ENCODE measurements at regions not wholly inside any gene's neighbourhood (a gene's known extent, or its start where the extent isn't known, plus 50 kb on each side); places are given as distances from the start of the nearest gene placed in this dataset.
"Not testable (repeated sequence)": the region's sequence is repeated elsewhere in the genome, so short reads cannot be mapped to it uniquely, and the experiment has no call there.

DNA sequence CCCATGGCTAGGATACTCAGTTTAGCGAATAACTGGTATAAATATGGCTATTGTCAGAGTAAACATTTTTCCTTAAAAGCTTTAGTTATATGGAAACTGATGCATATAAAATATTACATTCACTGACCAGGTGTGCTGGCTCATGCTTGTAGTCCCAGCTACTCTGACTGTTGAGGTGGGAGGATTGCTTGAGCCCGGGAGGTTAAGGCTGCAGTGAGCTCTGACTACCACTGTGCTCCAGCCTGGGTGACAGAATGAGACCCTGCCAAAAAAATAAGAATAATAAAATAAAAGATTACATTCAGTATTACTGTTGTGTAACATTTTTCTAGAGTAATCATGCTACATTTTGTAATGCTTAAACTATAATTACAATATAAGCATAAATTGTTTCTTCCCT lies 350.4 kb upstream of the FSIP2 start:
- in situ Hi-C loops (cut with MboI; ENCODE audit: low sequenced_read_pairs), result no loop called here
- DNase-seq (ENCODE audit: low spot score in 2 of 2), result no peak

DNA sequence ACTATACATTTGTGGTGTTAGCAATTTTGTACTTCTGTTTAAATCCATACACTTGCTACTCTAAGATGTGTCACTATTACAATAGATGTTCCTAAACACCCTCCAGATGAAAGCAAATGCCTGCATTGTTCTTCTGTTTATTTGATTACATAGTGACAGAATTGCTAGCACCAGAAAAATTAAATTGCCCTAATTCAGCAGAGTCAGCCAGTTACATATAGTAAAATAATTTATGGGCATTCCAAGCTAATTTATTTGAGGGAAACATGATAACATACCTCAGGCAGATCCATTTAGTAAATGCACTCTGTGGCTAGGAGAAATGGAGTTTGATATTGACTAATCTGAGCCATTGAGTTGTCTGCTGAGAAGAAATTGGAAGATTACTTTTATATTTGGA lies 347.1 kb upstream of the FSIP2 start:
- Histone ChIP-seq H3K27me3 (ENCODE audit: low read depth) (no peaks in the 10 kb centered on the region), H3K4me1 (peaks cover 4% of the 10 kb centered on the region), H3K4me3 (no peak overlapping the region), H3K36me3 (replicated peaks) (no peaks in the 10 kb centered on the region), H3K9me3 (no peaks in the 10 kb centered on the region; the same call in 1 of the 2 replicates)
- in situ Hi-C loops (cut with MboI; ENCODE audit: low sequenced_read_pairs), result no loop called here
- DNase-seq (ENCODE audit: low spot score in 2 of 2), result no peak

More for the DNA sequence above, 350.4 kb upstream of the FSIP2 start:
- no peaks in the 10 kb centered on the region for H3K36me3 ChIP-seq (replicated peaks)
- no peaks in the 10 kb centered on the region; the same call in 1 of the 2 replicates for H3K9me3 ChIP-seq
- no peaks in the 10 kb centered on the region for H3K27me3 ChIP-seq (ENCODE audit: low read depth)
- H3K4me3 ChIP-seq, result no peak overlapping the region
- peaks cover 4% of the 10 kb centered on the region for H3K4me1 ChIP-seq

DNA sequence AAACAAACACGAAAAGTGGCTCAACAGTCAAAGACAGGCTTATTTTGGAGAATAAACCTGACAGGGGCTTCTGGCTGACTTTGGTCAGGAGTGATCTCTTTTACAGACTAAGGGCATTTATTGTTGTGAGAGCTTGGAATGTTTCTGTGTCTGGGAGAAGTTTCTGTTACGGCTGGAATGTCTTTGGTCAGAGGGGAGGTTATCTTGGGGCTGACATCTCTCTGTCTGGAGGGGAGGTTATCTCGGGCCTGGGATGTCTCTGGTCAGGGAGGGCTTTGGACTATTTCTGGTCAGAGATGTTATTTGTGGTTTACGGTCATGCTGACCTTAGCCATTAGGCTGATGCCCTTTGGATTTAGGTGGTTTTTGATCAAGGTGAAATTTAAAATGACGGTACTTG lies 345.5 kb upstream of the FSIP2 start:
- in situ Hi-C loops (cut with MboI; ENCODE audit: low sequenced_read_pairs), result no loop called here
- no peaks in the 10 kb centered on the region for H3K36me3 ChIP-seq (replicated peaks)
- DNase-seq (ENCODE audit: low spot score in 2 of 2), result no peak
- peaks cover 4% of the 10 kb centered on the region for H3K4me1 ChIP-seq
- no peaks in the 10 kb centered on the region; the same call in 1 of the 2 replicates for H3K9me3 ChIP-seq
- no peak overlapping the region for H3K4me3 ChIP-seq
- H3K27me3 ChIP-seq (ENCODE audit: low read depth), result no peaks in the 10 kb centered on the region

DNA sequence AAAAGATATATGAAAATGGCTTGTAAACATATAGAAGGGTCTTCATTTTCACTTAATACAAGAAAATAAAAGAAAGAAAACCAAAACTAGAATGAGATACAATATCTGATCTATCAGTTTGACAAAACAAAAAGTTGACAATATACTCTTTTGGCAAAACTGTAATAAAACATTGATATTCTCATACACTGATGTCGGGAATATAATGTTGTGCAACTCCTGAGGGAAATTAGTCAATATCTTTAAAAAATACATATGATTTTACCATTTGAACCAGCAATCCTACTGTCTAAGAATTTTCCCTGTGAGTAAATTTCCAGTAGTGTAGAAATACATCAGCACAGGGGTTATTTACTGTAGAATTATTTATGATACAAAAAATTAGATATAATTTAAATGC lies 336.1 kb upstream of the FSIP2 start:
- no peak for DNase-seq (ENCODE audit: low spot score in 2 of 2)
- Histone ChIP-seq H3K9me3 (no peaks in the 10 kb centered on the region), H3K4me1 (no peaks in the 10 kb centered on the region), H3K4me3 (no peak overlapping the region), H3K27me3 (ENCODE audit: low read depth) (no peaks in the 10 kb centered on the region), H3K36me3 (replicated peaks) (no peaks in the 10 kb centered on the region)
- in situ Hi-C loops (cut with MboI; ENCODE audit: low sequenced_read_pairs), result no loop called here

DNA sequence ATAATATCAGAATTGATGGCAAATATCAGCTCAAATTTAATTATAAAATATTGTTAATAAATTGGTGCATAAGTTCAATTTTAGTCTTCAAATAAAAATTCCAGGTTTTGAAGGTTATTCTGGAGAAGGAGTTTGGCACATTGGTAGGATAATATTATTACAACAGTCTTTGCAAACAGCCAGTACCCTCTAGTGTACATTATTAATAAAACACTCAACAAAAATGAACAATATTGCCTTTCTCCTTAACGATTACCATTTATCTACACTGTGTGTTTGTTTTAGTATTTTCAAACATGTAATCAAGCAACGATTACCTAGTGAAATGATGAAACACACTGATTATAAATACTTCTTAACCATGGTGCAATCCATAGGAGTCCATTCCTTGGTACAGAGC lies 334.0 kb upstream of the FSIP2 start:
- Histone ChIP-seq H3K4me3 (no peak overlapping the region), H3K27me3 (ENCODE audit: low read depth) (no peaks in the 10 kb centered on the region), H3K9me3 (no peaks in the 10 kb centered on the region), H3K36me3 (replicated peaks) (no peaks in the 10 kb centered on the region), H3K4me1 (no peaks in the 10 kb centered on the region)
- in situ Hi-C loops (cut with MboI; ENCODE audit: low sequenced_read_pairs), result no loop called here
- no peak for DNase-seq (ENCODE audit: low spot score in 2 of 2)

DNA sequence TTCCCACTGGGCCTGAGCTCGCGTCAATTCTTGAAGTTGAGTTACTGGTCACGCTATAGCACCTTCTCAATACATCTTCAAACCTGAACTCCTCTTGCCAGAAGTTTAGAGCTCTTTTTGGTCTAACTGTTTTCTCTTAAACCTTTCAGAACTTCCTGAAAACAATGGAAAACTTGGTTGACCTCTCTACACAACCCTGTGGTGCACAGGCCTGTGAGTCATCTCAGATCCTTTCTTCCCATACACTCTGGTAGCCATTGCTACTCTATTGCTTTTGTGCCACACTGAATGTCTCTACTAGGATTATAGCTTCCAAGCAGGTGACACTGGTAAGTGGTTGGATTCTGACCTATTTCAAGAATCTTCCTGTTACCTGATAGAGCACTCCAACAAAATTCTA lies 321.5 kb upstream of the FSIP2 start:
- Histone ChIP-seq H3K36me3 (replicated peaks) (no peaks in the 10 kb centered on the region), H3K4me3 (no peak overlapping the region), H3K9me3 (no peaks in the 10 kb centered on the region), H3K4me1 (no peaks in the 10 kb centered on the region), H3K27me3 (ENCODE audit: low read depth) (no peaks in the 10 kb centered on the region)
- no peak for DNase-seq (ENCODE audit: low spot score in 2 of 2)
- in situ Hi-C loops (cut with MboI; ENCODE audit: low sequenced_read_pairs), result no loop called here

DNA sequence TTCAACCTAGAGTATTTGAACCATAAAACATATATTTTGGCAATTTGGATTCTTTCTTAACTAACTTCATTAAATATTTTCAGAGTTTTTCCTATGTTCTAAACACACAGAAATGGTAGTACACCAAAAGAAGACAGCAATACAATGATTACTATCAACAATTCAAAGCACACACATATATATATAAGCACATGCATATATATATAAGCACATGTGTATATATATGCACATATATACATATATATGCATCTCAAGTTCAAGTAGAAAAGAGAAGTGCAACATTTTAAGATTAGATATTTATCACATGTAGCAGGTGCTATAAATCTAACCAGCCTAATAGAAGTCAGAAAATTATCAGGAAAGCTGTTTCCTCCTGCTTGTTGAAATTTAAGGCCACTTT lies 320.9 kb upstream of the FSIP2 start:
- no peaks in the 10 kb centered on the region for H3K27me3 ChIP-seq (ENCODE audit: low read depth)
- no peak for DNase-seq (ENCODE audit: low spot score in 2 of 2)
- H3K9me3 ChIP-seq, result no peaks in the 10 kb centered on the region
- no peaks in the 10 kb centered on the region for H3K4me1 ChIP-seq
- in situ Hi-C loops (cut with MboI; ENCODE audit: low sequenced_read_pairs), result no loop called here
- no peaks in the 10 kb centered on the region for H3K36me3 ChIP-seq (replicated peaks)
- H3K4me3 ChIP-seq, result no peak overlapping the region

DNA sequence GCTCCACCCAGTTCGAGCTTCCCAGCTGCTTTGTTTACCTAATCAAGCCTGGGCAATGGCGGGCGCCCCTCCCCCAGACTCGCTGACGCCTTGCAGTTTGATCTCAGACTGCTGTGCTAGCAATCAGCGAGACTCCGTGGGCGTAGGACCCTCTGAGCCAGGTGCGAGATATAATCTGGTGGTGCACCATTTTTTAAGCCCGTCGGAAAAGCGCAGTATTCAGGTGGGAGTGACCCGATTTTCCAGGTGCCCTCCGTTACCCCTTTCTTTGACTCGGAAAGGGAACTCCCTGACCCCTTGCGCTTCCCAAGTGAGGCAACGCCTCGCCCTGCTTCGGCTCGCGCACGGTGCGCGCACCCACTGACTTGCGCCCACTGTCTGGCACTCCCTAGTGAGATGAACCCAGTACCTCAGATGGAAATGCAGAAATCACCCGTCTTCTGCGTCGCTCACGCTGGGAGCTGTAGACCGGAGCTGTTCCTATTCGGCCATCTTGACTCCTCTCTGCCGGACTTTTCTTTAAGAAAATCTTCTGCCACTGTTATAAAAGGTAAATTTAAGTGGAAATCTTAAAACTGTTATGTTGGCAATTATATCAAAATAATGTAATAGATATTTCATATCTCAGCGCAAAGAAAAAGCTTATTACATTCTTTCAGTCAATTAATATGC lies 313.5 kb upstream of the FSIP2 start:
- in situ Hi-C loops (cut with MboI; ENCODE audit: low sequenced_read_pairs); DNase-seq (ENCODE audit: low spot score in 2 of 2); H3K36me3 ChIP-seq (replicated peaks); H3K4me3 ChIP-seq; H3K4me1 ChIP-seq; H3K27me3 ChIP-seq (ENCODE audit: low read depth); H3K9me3 ChIP-seq: not testable (repeated sequence)

DNA sequence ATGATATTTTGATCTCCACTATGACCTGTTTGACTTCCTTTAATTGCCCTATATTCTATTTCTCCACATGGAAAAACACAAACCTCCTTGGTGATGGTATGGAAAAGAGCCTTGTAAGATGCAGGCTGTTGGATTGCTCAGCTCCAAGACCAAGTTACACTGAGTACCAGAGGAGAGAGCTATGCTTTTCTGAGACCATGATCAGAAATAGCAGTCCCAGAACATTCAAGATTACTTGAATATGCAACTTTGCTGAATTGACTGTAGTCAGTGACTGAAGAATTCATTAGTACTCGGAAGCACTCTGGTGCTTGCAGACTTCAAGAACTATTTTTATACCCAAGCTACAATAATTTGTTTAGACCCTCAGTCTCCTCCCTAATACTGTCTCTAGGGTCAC lies 310.6 kb upstream of the FSIP2 start:
- no peak for DNase-seq (ENCODE audit: low spot score in 2 of 2)
- no peaks in the 10 kb centered on the region for H3K9me3 ChIP-seq
- H3K4me1 ChIP-seq, result no peaks in the 10 kb centered on the region
- no peaks in the 10 kb centered on the region for H3K27me3 ChIP-seq (ENCODE audit: low read depth)
- in situ Hi-C loops (cut with MboI; ENCODE audit: low sequenced_read_pairs), result no loop called here
- H3K4me3 ChIP-seq, result no peak overlapping the region
- H3K36me3 ChIP-seq (replicated peaks), result no peaks in the 10 kb centered on the region

DNA sequence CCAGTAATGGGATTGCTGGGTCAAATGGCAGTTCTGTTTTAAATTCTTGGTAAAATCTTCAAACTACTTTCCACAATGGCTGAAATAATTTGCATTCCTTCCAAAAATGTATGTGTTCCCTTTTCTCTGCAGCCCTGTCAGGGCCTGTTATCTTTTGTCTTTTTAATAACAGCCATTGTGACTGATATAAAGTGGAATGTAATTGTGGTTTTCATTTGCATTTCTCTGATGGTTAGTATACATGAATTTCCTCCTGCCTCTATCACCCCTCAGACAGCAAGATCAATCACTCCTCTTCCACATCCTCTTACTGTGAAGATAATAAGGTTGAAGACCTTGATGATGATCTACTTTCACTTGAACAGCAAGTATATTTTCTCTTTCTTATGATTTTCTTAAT lies 304.8 kb upstream of the FSIP2 start:
- no peaks in the 10 kb centered on the region for H3K9me3 ChIP-seq
- no peaks in the 10 kb centered on the region for H3K27me3 ChIP-seq (ENCODE audit: low read depth)
- in situ Hi-C loops (cut with MboI; ENCODE audit: low sequenced_read_pairs), result no loop called here
- no peaks in the 10 kb centered on the region for H3K36me3 ChIP-seq (replicated peaks)
- peak; percentile 12 to 79 for DNase-seq (ENCODE audit: low spot score in 2 of 2)
- peaks cover 11% of the 10 kb centered on the region for H3K4me1 ChIP-seq
- no peak overlapping the region for H3K4me3 ChIP-seq

DNA sequence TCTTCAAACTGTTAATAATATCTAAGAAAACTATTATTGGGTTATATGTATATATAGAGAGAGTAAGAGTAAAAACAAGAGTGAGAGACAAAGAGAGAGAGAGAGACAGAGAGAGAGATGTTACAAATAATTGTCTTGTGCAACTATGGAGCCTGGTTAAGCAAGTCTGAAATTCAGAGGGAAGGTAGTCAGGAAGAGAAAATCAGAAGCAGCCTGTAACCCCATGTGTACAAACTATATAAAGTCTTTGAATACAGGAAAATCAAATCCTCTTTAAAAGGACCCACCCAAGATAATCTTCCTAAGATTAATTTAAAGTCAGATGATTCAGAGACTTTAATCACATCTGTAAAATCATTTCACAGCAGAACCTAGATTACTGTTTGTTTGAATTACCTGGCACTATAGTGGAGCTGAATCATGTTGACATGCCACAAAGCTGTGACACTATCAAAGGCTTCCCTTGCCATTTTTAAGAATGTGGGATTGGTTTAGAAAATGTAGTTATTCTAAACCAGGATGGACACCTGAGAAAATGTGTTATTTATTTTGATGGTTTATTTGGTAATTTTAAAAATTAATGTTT lies 301.7 kb upstream of the FSIP2 start:
- no peak for DNase-seq (ENCODE audit: low spot score in 2 of 2)
- Histone ChIP-seq H3K9me3 (no peaks in the 10 kb centered on the region), H3K4me1 (peaks cover 11% of the 10 kb centered on the region), H3K36me3 (replicated peaks) (no peaks in the 10 kb centered on the region), H3K4me3 (no peak overlapping the region), H3K27me3 (ENCODE audit: low read depth) (no peaks in the 10 kb centered on the region)
- in situ Hi-C loops (cut with MboI; ENCODE audit: low sequenced_read_pairs), result no loop called here

DNA sequence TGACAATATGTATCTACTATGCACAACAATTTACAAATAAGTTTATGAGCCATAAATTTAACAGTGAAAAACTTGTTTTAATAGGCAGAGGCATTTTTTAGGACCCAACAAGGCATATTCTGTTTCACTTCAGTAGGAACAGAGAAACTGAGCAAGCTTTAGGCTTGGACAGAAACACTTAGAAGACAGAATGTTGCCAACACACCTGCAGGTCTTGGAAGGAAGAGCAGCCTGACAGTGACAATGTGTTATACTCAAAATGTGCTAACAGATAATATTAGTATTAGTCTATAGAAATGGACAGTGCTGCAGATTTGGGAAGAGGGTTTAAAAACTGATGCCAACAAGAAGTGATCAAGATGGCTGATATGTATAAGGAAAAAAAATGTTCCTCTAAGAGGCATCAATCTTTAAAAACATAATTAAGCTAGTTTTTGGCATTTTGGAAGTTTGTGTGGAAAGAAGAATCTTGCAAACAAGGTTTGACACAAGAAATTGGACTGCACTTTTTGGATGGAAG lies 297.1 kb upstream of the FSIP2 start:
- no peaks in the 10 kb centered on the region for H3K4me1 ChIP-seq
- in situ Hi-C loops (cut with MboI; ENCODE audit: low sequenced_read_pairs), result no loop called here
- DNase-seq (ENCODE audit: low spot score in 2 of 2), result no peak
- H3K27me3 ChIP-seq (ENCODE audit: low read depth), result no peaks in the 10 kb centered on the region
- no peaks in the 10 kb centered on the region for H3K36me3 ChIP-seq (replicated peaks)
- no peaks in the 10 kb centered on the region for H3K9me3 ChIP-seq
- no peak overlapping the region for H3K4me3 ChIP-seq

DNA sequence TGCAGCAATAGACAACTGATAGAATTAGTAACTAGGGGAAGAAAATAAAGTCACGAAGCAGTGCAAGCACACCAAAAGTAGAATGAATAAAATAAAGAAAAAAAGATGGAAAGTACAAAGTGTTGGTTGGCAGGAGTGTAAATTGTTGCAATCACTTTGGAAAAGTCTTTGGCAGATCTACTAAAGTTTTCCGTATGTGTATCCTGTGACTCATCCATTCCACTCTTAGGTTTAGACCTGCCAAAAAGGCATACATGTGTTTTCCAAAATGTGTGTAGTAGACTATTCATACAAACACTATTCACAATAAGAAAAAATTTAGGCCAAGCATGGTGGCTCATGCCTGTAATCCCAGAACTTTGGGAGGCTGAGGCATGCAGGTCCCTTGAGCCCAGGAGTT lies 282.1 kb upstream of the FSIP2 start:
- no peak for DNase-seq (ENCODE audit: low spot score in 2 of 2)
- in situ Hi-C loops (cut with MboI; ENCODE audit: low sequenced_read_pairs), result no loop called here
- Histone ChIP-seq H3K9me3 (no peaks in the 10 kb centered on the region), H3K27me3 (ENCODE audit: low read depth) (no peaks in the 10 kb centered on the region), H3K4me3 (no peak overlapping the region), H3K4me1 (peaks cover 8% of the 10 kb centered on the region), H3K36me3 (replicated peaks) (no peaks in the 10 kb centered on the region)

DNA sequence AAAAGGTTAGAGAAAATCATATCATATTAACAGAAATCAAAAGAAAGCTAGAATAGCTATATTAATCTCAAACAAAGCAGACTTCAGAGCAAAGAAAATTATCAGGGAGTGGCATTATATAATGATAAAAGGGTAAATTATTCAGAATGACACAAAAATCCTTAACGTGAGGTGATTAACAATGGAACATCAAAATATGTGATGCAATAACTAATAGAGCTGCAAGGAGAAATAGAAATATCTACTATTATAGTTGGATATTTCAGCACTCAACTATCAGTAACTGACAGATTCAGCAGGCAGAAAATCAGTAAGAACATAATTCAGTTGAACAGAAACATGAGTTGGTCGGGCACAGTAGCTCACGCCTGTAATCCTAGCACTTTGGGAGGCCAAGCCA lies 275.1 kb upstream of the FSIP2 start:
- Histone ChIP-seq H3K27me3 (ENCODE audit: low read depth) (no peaks in the 10 kb centered on the region), H3K9me3 (no peaks in the 10 kb centered on the region), H3K4me3 (no peak overlapping the region), H3K36me3 (replicated peaks) (no peaks in the 10 kb centered on the region), H3K4me1 (no peaks in the 10 kb centered on the region)
- in situ Hi-C loops (cut with MboI; ENCODE audit: low sequenced_read_pairs), result no loop called here
- no peak for DNase-seq (ENCODE audit: low spot score in 2 of 2)

DNA sequence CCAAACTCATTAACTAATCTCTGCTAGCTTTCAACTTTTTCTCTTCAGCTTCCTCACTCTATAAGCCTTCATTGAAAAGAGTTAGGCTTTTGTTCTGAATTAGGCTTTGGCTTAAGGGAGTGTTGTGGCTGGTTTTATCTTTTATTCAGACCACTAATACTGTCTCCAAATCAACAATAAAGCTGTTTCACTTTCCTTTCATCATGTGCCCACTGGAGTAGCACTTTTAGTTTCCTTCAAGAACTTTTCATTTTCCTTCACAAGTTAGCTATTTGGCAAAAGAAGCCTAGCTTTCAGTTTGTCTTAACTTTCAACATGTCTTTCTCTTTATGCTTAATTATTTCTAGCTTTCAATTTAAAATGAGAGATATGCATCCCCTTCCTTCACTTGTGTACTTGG lies 271.7 kb upstream of the FSIP2 start:
- Histone ChIP-seq H3K4me1 (no peaks in the 10 kb centered on the region), H3K9me3 (no peaks in the 10 kb centered on the region), H3K27me3 (ENCODE audit: low read depth) (no peaks in the 10 kb centered on the region), H3K36me3 (replicated peaks) (no peaks in the 10 kb centered on the region), H3K4me3 (no peak overlapping the region)
- DNase-seq (ENCODE audit: low spot score in 2 of 2), result no peak
- in situ Hi-C loops (cut with MboI; ENCODE audit: low sequenced_read_pairs), result no loop called here
